ENCODE measurements at regions not wholly inside any gene's neighbourhood (a gene's known extent, or its start where the extent isn't known, plus 50 kb on each side); places are given as distances from the start of the nearest gene placed in this dataset.

GRCh38 chr21:16821588-16821987 lies 691.3 kb upstream of the CXADR start:
- TF ChIP-seq CTCF (IDR thresholded peaks at IDR 0.05) (no peak), POLR2A (IDR thresholded peaks at IDR 0.05) (no peak)

Measured in heart left ventricle (tissue), 13 donors.